Activated CD8-positive, alpha-beta T cell treated with anti-CD3 and anti-CD28 coated beads, Interleukin-2, amount 10 ng/mL, durations not matched to agents 7 days and 5 days (primary cell): ENCODE measurements at regions not wholly inside any gene's neighbourhood (a gene's known extent, or its start where the extent isn't known, plus 50 kb on each side); places are given as distances from the start of the nearest gene placed in this dataset.

Source experiments
- ATAC-seq: fragments of 150-1000 bp; cut with Tn5 transposase; one replicate; pipeline ENCODE4 v1.10.0; 2021; ENCODE audit warnings: moderate library complexity
- CTCF ChIA-PET: fragments of 350-600 bp; sonication (Branson Sonifier 250); formaldehyde crosslinking; loops from one replicate; lab custom pipeline; 2021; ENCODE audit warnings: antibody characterized with exemption; lab: Charles Lee
- POLR2A ChIA-PET: fragments of 350-600 bp; sonication (Branson Sonifier 250); formaldehyde crosslinking; loops from one replicate; lab custom pipeline; 2021; ENCODE audit warnings: antibody characterized with exemption; lab: Charles Lee
- DNase-seq: peaks from one replicate; pipeline ENCODE4 v3.0.0-alpha.2; 2020
- H3K27ac Mint-ChIP-seq: one replicate; pipeline ENCODE4 v1.8.0; 2021; ENCODE audit warnings: mild to moderate bottlenecking, mixed read lengths
- H3K27me3 Mint-ChIP-seq: one replicate; pipeline ENCODE4 v1.8.0; 2021; ENCODE audit warnings: low read depth, mixed read lengths
- H3K36me3 Mint-ChIP-seq: one replicate; pipeline ENCODE4 v1.8.0; 2021; ENCODE audit warnings: low read depth, mixed read lengths
- H3K4me1 Mint-ChIP-seq: one replicate; pipeline ENCODE4 v1.8.0; 2021; ENCODE audit warnings: low read depth, mixed read lengths
- H3K4me3 Mint-ChIP-seq: one replicate; pipeline ENCODE4 v1.8.0; 2021; ENCODE audit warnings: mild to moderate bottlenecking, mixed read lengths
- H3K9me3 Mint-ChIP-seq: one replicate; pipeline ENCODE4 v1.8.0; 2022; ENCODE audit warnings: mixed read lengths; ENCODE audit not compliant: insufficient read depth

- no peak overlapping the region for H3K4me3 Mint-ChIP-seq
- DNase-seq (no peak), ATAC-seq (no peak)
- H3K9me3 Mint-ChIP-seq, result no peaks in the 10 kb centered on the region
- CTCF ChIA-PET, result no interaction called here
- H3K4me1 Mint-ChIP-seq, result no peaks in the 10 kb centered on the region
- H3K27ac Mint-ChIP-seq, result no peak overlapping the region
- no peaks in the 10 kb centered on the region for H3K36me3 Mint-ChIP-seq
- peaks cover 18% of the 10 kb centered on the region for H3K27me3 Mint-ChIP-seq
- POLR2A ChIA-PET, result no interaction called here
Measured at GRCh38 chr21:43274946-43275310, 106.1 kb downstream of the CRYAA start.

GRCh38 chr21:43274022-43274945 is 105.5 kb downstream of the CRYAA start:
- no peak for DNase-seq
- no peaks in the 10 kb centered on the region for H3K9me3 Mint-ChIP-seq
- no peaks in the 10 kb centered on the region for H3K36me3 Mint-ChIP-seq
- POLR2A ChIA-PET, result no interaction called here
- CTCF ChIA-PET, result no interaction called here
- no peak for ATAC-seq
- H3K27ac Mint-ChIP-seq, result no peak overlapping the region
- H3K4me3 Mint-ChIP-seq, result no peak overlapping the region
- no peaks in the 10 kb centered on the region for H3K4me1 Mint-ChIP-seq
- peaks cover 18% of the 10 kb centered on the region for H3K27me3 Mint-ChIP-seq

GRCh38 chr21:43273708-43274021 is 104.9 kb downstream of the CRYAA start:
- Mint-ChIP-seq H3K4me3 (no peak overlapping the region), H3K4me1 (no peaks in the 10 kb centered on the region), H3K9me3 (no peaks in the 10 kb centered on the region), H3K27ac (no peak overlapping the region), H3K36me3 (no peaks in the 10 kb centered on the region), H3K27me3 (peaks cover 18% of the 10 kb centered on the region)
- no peak for DNase-seq
- POLR2A ChIA-PET, result no interaction called here
- CTCF ChIA-PET, result no interaction called here
- ATAC-seq, result no peak

GRCh38 chr21:43273016-43273707 is 104.4 kb downstream of the CRYAA start:
- H3K27me3 Mint-ChIP-seq, result peaks cover 16% of the 10 kb centered on the region
- CTCF ChIA-PET, result no interaction called here
- POLR2A ChIA-PET, result interaction anchor here (0.6 kb wide), 1 partner anchor 39 kb away, joined by 4 read pairs; no protein-coding TSS in a partner anchor
- no peaks in the 10 kb centered on the region for H3K4me1 Mint-ChIP-seq
- H3K4me3 Mint-ChIP-seq, result no peak overlapping the region
- no peaks in the 10 kb centered on the region for H3K36me3 Mint-ChIP-seq
- DNase-seq (no peak), ATAC-seq (no peak)
- H3K27ac Mint-ChIP-seq, result no peak overlapping the region
- no peaks in the 10 kb centered on the region for H3K9me3 Mint-ChIP-seq

- Mint-ChIP-seq H3K9me3 (no peaks in the 10 kb centered on the region), H3K4me3 (no peak overlapping the region), H3K4me1 (no peaks in the 10 kb centered on the region), H3K27me3 (peaks cover 11% of the 10 kb centered on the region), H3K36me3 (no peaks in the 10 kb centered on the region), H3K27ac (no peak overlapping the region)
- POLR2A ChIA-PET, result interaction anchor here (0.6 kb wide), 1 partner anchor 40 kb away, joined by 4 read pairs; no protein-coding TSS in a partner anchor
- no peak for DNase-seq
- no peak for ATAC-seq
- CTCF ChIA-PET, result no interaction called here
Measured at GRCh38 chr21:43272591-43272990, 103.8 kb downstream of the CRYAA start.

- CTCF ChIA-PET, result no interaction called here
- Mint-ChIP-seq H3K4me3 (no peak overlapping the region), H3K27ac (no peak overlapping the region), H3K4me1 (no peaks in the 10 kb centered on the region), H3K9me3 (no peaks in the 10 kb centered on the region), H3K36me3 (no peaks in the 10 kb centered on the region), H3K27me3 (peaks cover 10% of the 10 kb centered on the region)
- POLR2A ChIA-PET, result no interaction called here
- DNase-seq (no peak), ATAC-seq (no peak)
Measured at GRCh38 chr21:43271452-43272020, 102.7 kb downstream of the CRYAA start.

- no peaks in the 10 kb centered on the region for H3K36me3 Mint-ChIP-seq
- DNase-seq (no peak), ATAC-seq (no peak)
- no peak overlapping the region for H3K27ac Mint-ChIP-seq
- H3K27me3 Mint-ChIP-seq, result peaks cover 3% of the 10 kb centered on the region
- no peak overlapping the region for H3K4me3 Mint-ChIP-seq
- ChIA-PET CTCF (no interaction called here), POLR2A (no interaction called here)
- no peaks in the 10 kb centered on the region for H3K4me1 Mint-ChIP-seq
- no peaks in the 10 kb centered on the region for H3K9me3 Mint-ChIP-seq
Measured at GRCh38 chr21:43270800-43271301, 102.0 kb downstream of the CRYAA start.

GRCh38 chr21:43269957-43270705 is 101.3 kb downstream of the CRYAA start:
- Mint-ChIP-seq H3K9me3 (no peaks in the 10 kb centered on the region), H3K27me3 (no peaks in the 10 kb centered on the region)

GRCh38 chr21:43269440-43269839 is 100.6 kb downstream of the CRYAA start:
- POLR2A ChIA-PET, result no interaction called here
- CTCF ChIA-PET, result no interaction called here
- H3K9me3 Mint-ChIP-seq, result no peaks in the 10 kb centered on the region
- peak; percentile 51 for DNase-seq
- H3K4me1 Mint-ChIP-seq, result no peaks in the 10 kb centered on the region
- H3K36me3 Mint-ChIP-seq, result no peaks in the 10 kb centered on the region
- ATAC-seq, result no peak
- no peak overlapping the region for H3K4me3 Mint-ChIP-seq
- H3K27me3 Mint-ChIP-seq, result peaks cover 2% of the 10 kb centered on the region
- no peak overlapping the region for H3K27ac Mint-ChIP-seq

More at GRCh38 chr21:43269957-43270705, 101.3 kb downstream of the CRYAA start:
- CTCF ChIA-PET, result no interaction called here
- no peaks in the 10 kb centered on the region for H3K4me1 Mint-ChIP-seq
- H3K4me3 Mint-ChIP-seq, result no peak overlapping the region
- no peaks in the 10 kb centered on the region for H3K36me3 Mint-ChIP-seq
- DNase-seq, result no peak
- POLR2A ChIA-PET, result no interaction called here
- no peak overlapping the region for H3K27ac Mint-ChIP-seq
- ATAC-seq, result no peak

- Mint-ChIP-seq H3K27ac (no peak overlapping the region), H3K9me3 (no peaks in the 10 kb centered on the region), H3K4me3 (no peak overlapping the region), H3K27me3 (peaks cover 3% of the 10 kb centered on the region), H3K36me3 (no peaks in the 10 kb centered on the region), H3K4me1 (no peaks in the 10 kb centered on the region)
- ATAC-seq (no peak), DNase-seq (no peak)
- ChIA-PET POLR2A (no interaction called here), CTCF (no interaction called here)
Measured at GRCh38 chr21:43268804-43269186, 100.0 kb downstream of the CRYAA start.

GRCh38 chr21:43268086-43268803 is 99.4 kb downstream of the CRYAA start:
- Mint-ChIP-seq H3K27ac (peak overlapping the region; percentile 12), H3K9me3 (no peaks in the 10 kb centered on the region), H3K36me3 (no peaks in the 10 kb centered on the region), H3K27me3 (peaks cover 3% of the 10 kb centered on the region), H3K4me1 (no peaks in the 10 kb centered on the region), H3K4me3 (no peak overlapping the region)
- ChIA-PET CTCF (no interaction called here), POLR2A (no interaction called here)
- no peak for ATAC-seq
- DNase-seq, result no peak
